Stomach (tissue), 4 donors: ENCODE measurements at regions not wholly inside any gene's neighbourhood (a gene's known extent, or its start where the extent isn't known, plus 50 kb on each side); places are given as distances from the start of the nearest gene placed in this dataset.

Experiments used
- EP300 ChIP-seq: sonication (generic); formaldehyde crosslinking; IDR thresholded peaks from one replicate; pipeline ENCODE4 v1.6.1; 2017; ENCODE audit warnings: antibody characterized with exemption
- POLR2A ChIP-seq, 4 donors: fragments of 450-650 bp; IDR thresholded peaks; one replicate each; pipeline ENCODE4 v1.6.1; 2016; ENCODE audit warnings: antibody characterized with exemption in 4 of 4, control low read depth in 2 of 4, mild to moderate bottlenecking in 1 of 4, moderate library complexity in 1 of 4
- POLR2AphosphoS5 ChIP-seq, 3 donors: sonication (generic); formaldehyde crosslinking; IDR thresholded peaks; one replicate each; pipeline ENCODE4 v1.6.1; 2016; ENCODE audit warnings: antibody characterized with exemption in 3 of 3
- TF ChIP-seq, protein P1 (sequence below), 7 experiments: fragments of 450-650 bp in 4 of 7; fragments of 200-600 bp in 3 of 7; sonication (generic) in 3 of 7; IDR thresholded peaks; one replicate each; pipeline ENCODE4 v1.5.1; 2016 to 2019; ENCODE audit warnings: antibody characterized with exemption in 7 of 7, control low read depth in 2 of 7, mild to moderate bottlenecking in 1 of 7

DNA sequence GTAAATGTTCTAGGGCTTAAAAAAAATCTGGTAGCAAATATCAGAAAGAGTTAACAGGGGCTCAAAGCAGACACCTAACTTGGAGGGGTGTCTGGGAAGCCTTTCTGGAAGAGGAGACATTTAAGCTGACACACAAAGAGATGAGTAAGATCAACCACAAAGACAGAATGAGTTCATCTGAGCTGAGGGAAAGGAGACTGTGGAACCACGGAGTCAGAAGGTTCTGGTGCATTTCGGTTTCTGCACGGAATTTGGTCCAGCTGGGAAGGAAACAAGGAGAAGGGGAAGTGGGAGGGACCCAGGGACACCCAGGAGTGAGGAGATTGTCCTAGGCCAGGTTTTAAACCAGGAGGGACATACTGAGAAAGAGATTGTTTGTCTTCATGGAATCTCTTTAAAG is 161.1 kb downstream of the PHETA1 start:
- TF ChIP-seq, protein P1, sequence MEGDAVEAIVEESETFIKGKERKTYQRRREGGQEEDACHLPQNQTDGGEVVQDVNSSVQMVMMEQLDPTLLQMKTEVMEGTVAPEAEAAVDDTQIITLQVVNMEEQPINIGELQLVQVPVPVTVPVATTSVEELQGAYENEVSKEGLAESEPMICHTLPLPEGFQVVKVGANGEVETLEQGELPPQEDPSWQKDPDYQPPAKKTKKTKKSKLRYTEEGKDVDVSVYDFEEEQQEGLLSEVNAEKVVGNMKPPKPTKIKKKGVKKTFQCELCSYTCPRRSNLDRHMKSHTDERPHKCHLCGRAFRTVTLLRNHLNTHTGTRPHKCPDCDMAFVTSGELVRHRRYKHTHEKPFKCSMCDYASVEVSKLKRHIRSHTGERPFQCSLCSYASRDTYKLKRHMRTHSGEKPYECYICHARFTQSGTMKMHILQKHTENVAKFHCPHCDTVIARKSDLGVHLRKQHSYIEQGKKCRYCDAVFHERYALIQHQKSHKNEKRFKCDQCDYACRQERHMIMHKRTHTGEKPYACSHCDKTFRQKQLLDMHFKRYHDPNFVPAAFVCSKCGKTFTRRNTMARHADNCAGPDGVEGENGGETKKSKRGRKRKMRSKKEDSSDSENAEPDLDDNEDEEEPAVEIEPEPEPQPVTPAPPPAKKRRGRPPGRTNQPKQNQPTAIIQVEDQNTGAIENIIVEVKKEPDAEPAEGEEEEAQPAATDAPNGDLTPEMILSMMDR (IDR thresholded peaks at IDR 0.05) = no peak
- no peak for TF ChIP-seq POLR2AphosphoS5 (IDR thresholded peaks at IDR 0.05)
- TF ChIP-seq POLR2A (IDR thresholded peaks at IDR 0.05) = no peak
- no peak for TF ChIP-seq EP300
